AML-193 (cell line): ENCODE measurements at regions not wholly inside any gene's neighbourhood (a gene's known extent, or its start where the extent isn't known, plus 50 kb on each side); places are given as distances from the start of the nearest gene placed in this dataset.
"Not testable (repeated sequence)": the region's sequence is repeated elsewhere in the genome, so short reads cannot be mapped to it uniquely, and the experiment has no call there.

Source experiments
- DNase-seq, 2 experiments: peaks; one replicate each; lab custom pipeline; 2025; lab: John Stamatoyannopoulos, UW

DNA sequence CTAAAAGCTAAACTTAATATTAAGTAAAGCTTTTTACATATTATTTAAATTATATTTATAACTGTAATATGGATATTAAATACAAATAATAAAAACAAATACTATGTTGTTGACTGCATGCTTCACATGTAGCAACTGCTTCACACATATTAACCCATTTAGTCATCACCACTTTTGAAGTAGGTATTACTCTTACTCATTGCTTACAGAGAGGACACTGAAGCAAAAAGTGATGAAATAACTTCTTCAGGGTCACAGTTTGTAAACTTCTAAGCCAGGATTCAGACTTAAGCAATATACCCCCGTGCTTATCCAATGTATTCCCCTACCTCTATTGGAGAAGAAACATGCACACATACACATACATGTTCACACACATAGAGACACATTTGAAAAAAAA lies 166.6 kb downstream of the DKK2 start:
- DNase-seq = no peak

DNA sequence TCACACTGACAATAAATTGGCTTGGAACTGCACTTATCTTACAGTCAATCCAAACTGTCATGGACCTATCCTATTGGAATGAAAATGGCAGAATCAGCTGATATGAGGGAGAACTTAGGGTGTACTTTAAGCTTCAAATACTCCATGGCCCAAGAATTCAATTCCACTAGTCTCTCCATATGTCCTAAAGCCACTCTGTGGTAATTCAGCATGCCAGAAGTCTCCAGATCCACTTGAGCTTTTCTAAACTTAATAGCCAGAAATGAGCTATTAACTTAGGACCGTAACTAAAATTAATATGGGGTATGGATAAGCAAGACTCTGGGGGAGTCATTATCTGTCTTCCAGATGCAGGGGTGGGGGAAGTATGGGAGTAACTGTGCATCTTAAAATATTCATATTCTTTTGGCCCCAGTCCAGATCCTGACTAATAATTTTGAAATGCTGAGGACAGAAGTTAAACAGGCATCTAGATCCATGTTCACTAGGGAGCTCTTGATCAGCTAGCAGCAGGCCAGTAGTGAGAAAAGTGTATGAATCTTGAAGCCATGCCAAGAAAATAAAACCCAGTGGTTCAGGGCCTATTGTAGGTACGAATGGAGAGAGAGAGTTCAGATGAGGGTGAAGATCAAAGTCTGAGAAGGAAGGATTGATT lies 167.6 kb downstream of the DKK2 start:
- no peak for DNase-seq

DNA sequence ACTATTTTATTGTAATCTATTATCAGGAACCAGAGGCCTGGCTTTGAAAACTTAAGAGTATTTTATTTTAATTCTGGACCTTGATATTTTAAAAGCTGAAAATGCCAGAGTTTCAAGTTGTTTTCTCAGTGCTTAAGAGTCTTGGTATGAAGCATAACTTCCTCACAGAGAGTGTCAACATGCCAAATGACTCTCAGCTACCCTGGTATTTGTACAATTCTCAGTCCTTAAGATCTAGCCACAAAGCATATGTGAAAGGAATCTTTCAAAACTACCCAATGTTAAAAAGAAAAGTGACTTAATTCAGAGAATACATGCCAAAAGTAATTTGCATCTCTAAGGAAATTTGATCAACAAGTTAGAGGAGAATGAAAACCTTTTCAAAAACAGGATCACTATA lies 171.9 kb downstream of the DKK2 start:
- DNase-seq = no peak

DNA sequence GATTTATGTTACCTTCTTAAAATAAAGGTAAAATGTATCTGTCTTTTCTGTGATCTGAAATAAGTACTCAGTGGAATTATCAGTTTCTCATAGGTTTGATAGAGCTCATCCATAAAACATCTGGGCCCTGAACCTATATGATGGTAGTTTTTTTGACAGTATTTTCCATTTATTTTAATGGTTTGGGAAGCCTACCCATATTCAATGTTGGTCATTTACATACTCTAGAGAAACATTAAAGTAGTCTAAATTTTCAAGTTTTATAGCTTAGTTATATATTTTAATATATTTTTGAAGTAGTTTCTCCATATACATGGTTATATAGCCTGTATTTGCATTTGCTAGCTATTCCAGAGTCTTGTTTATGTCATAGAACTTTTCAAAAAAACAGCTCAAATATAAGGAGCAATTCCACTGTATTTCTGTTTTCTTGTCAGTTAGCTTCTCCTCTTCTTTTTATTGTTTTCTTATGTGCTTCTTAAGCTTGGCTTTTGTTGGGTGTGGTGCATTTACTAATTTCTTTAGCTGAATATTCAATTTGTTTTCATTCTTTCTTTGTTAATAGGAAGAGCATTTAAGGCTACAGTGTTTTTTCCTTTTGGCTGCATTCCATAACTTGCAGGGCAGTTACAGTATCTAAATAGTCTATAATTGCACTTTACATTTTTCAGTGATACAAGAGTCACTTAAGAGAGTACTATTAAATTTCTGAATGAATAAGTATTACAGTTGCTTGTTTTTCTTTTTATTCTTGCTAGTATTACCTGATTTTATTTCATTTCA lies 181.4 kb downstream of the DKK2 start:
- DNase-seq = no peak

DNA sequence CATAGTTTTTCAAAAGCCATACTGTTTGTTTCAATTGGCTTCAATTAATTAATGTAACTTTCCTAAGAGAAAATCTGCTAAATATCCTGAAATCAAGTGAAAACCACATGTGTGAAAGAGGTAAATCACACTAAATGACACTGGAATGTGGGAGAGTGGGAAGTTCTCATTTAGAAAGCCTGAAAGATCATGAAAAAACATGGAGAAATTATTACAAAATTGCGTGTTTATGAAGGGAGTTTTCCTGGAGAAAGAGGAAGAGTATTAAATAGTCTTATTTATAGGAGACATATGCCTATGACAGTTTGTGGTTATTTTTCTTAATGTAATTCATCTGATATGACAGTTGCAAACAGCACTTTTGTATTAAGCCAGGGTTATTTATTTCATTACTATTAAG lies 183.7 kb downstream of the DKK2 start:
- no peak for DNase-seq

DNA sequence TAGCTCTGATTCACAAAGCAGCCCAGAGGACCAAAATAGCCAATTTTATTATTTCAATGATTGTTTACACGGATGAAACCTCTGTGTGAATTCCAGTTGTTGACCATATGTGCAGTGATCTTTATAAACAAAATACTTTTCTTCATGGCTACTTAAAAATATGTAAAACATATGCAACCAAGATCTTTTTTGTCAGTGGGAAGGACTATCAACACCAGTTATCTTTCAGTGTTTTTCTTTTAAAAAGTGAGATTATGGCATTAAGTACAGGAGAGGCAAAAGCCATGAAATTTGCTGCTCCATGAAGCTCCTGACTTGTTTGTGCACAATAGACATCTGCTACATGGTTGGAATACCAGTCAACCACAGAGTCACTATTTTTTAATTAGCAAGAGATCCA lies 184.4 kb downstream of the DKK2 start:
- DNase-seq = no peak

DNA sequence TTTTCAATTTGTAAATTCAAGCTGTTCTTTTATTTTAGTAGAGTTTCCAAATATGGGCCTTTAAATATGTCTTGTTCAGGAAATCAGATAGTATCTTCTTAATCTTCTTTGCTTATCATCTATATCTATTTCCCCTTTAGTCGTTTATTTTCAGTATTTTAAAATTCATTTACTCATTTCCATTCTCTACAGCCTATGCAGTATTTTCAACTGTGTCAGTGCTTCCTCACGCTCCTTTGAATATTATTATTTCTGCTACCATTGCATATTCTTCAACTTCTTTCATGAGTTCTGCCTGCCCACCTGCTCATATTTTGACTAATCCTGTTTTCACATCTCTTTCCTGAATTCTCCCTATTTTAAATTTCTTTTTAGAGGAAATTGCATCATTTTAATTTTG lies 185.4 kb downstream of the DKK2 start:
- no peak for DNase-seq

DNA sequence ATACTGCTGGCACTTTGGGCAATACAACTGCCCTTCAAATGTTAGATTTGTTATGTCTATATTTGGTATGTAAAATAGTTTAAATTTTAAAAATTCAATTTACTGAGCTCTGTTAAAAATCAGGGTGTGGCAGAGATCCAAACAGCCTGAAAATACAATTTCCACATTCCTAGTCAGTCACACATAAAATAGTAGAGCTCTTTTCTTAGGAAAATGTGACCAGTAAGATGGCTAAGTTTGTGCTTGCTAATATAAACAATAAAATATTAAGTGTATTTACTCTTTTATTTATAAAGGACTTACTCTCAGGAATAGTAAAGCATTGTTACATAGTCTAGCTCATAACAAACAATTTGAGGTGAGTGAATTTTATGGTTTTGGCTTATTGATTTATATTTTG lies 200.2 kb downstream of the DKK2 start:
- no peak for DNase-seq

DNA sequence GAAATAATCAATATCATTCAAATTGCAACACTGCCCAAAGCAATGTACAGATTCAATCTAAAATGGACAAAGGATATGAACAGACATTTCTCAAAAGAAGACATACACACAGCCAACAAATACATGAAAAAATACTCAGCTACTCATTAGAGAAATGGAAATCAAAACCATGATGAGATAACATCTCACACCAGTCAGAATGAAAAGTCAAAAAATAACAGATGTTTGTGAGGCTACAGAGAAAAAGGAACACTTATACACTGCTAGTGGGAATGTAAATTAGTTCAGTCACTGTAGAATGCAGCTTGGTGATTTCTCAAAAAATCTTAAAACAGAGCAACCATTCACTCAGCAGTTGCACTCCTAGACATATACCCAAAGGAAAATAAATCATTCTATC lies 205.2 kb downstream of the DKK2 start:
- no peak for DNase-seq

DNA sequence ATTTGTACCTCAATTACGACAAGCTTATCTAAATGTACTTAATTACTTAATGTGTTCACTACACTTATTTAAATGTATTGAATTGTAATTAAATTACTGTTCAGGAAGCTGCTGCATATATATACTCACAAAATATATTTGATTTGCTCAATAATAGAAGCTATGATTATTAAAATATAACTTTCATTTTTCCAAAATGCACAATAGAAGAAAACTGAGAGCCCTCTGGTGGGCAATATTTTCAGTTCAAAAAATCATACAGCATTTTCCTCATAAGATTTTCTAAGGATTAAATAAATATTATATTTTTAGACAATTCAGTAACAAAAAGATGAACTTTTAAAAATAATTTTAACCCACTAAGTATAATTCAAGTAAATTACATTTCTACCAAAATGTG lies 217.3 kb downstream of the DKK2 start:
- DNase-seq = no peak

DNA sequence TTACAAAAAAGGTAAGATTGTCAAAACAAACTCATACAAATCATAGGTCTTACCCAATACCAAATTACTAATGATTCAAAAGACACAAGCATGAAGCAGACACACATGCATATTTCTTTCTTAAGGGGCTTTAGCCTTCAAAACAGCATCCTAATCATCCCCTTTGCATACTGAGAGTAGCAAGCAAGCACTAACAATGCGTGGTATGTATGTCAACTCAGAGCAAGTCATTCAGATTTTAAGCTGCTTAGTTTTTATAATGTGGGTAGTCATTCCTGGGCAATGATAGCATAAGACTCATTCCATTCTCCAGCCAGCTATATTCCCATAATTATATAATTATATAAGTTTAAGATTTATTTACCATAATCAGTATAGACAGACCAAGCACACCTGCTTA lies 219.6 kb downstream of the DKK2 start:
- no peak for DNase-seq

DNA sequence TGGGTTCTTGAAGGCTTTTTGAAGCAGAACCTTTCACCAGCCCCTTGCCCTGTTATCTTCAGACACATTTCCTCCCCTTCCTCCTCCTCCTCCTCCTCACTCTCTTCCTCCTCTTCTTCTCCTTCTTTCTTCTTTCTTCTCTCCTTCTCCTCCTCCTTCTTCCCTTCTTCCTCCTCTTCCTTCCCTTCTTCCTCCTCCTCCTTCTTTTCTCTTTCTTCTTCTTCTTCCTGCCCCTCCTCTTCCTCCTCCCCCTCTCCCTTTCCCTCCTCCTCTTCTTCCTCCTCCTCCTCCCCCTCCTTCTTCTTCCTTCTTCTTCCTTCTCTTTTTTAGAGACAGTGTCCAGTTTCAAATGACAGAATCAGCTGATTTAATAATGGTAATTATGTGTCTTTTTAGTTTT lies 226.0 kb downstream of the DKK2 start:
- DNase-seq = no peak

DNA sequence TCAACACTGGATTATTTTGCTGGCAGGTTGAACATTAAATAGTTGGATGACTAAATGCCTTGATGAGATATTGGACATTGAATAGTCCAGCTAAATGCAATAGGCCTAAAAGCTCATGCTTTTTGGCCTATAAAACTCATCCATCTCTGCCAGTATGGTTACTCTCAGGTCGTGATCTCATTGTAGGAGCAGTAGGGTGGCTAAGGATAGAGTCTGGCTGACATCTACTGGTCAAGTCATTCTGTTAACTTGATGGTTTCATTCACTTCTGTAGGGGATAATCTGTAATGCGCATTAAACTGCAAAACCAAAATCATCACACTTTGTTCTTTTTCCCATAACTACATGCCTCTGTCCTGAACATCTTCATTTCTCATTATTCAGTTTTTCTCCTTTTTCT lies 227.0 kb downstream of the DKK2 start:
- peak; percentile 59 to 70 for DNase-seq

DNA sequence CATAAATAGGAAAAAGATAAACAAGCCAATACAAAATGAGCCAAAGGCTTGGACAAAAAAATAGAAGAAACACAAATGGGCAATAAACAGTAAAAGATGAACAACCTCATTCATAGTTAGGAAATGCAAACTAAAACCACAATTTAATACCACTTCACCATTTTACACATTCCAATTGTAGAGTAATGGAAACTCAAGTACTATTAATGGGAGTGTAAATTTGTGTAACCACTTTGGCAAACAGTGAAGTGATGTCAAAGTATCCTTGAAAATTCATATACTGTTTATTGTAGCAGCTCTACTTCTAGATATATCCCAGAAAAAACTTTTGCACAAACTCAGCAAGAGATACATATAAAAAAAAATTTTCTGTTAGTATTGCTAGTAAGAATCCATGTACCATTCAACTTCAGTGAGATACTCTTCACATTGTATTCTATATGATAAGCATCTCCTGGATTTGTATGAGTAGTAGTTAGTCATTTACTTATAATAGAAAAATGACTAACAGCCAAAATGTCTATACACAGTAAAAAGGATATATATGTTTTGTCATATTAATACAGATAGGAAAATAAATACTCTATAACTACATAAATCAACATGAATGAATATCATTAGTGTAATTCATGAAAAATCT lies 229.8 kb downstream of the DKK2 start:
- no peak for DNase-seq

DNA sequence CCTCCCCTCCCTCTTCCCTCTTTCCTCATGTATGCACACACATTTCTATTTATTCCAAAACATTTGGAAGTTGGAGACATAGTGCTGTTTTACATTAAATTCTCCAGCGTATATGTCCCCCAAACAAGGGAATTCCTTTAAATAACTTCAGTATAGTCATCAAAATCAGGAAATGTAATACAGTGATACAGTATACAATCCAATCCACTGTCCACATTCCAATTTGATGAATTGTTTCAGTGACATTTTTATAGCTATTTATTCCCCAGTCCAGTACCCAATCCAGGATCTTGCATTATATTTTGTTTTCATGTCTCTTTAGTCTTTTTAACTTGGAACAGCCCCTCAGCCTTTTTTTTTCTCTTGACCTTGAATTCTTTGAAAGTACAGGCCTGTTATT lies 233.0 kb downstream of the DKK2 start:
- no peak for DNase-seq

DNA sequence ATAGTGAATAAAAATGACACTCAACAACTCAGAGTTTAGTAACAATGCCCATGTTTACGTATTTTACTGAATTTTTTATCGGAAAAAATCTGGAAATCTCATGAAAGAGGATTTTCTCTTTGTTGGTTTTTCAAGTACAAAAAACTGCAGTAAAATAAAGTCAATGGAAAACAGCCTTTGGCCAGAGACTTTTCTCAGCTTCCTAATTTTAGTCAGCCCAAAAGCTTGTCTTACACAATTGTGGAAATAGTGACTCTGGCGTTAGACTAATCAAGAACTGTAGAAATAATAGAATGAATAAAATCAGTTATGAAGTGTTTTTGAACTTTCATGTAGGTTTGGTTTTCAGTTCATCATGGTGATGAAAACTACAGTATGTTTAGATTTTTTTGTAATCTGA lies 234.7 kb downstream of the DKK2 start:
- DNase-seq = no peak

DNA sequence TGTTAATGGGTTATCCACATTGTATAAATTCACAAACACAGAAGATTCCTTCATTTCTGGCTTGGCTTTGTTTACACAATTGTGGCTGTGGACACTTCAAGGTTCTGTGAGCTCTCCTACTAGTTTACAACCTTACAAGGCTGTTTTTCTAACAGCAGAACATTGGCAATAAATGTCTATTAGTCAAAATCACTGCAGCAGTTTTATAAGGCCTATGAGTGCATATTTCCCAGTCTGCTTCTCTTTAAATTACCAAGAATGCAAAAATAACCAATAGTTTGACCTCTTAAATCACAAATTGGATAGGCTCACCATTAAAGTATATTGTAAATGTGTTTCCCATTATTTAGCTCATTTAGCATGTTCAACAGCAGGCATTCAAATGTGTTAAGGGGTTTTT lies 239.2 kb downstream of the DKK2 start:
- DNase-seq = no peak

DNA sequence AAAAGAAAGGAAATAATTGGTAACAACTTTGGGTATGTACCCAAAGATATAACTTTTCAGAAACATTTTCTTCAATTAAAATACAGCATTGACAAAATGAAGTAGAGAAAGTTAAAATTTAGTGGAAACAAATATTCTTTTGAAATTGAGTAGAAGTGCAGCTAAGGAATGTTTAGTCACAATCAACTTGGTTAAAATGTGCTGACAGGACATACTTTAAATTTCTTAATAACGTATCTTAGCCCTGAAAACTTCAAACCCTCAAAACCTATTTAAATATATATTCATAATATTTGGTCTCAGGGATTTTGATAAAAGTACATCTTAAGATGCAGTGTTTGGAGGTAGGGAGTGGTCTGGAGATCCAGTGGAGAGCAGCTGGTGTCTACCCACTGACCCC lies 240.8 kb downstream of the DKK2 start:
- no peak for DNase-seq

DNA sequence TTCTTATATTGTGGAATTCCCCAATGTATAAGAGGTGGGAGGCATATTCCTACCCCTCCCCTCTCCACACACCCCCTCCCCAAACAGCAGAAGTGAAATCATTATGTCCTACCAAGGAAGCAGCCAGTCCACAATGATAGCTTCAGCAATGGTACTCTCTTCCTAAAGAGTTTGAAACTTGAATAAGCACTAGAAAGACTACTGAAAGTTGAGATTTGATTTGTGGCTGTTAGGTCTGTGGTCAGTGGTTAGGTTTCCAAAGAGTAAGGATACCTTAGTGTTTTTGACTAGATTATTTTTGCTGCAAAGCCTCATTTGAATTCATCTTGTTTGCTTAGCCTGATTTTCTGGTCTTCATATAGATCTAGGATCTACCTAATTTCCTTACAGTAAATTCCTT lies 242.2 kb downstream of the DKK2 start:
- no peak for DNase-seq

DNA sequence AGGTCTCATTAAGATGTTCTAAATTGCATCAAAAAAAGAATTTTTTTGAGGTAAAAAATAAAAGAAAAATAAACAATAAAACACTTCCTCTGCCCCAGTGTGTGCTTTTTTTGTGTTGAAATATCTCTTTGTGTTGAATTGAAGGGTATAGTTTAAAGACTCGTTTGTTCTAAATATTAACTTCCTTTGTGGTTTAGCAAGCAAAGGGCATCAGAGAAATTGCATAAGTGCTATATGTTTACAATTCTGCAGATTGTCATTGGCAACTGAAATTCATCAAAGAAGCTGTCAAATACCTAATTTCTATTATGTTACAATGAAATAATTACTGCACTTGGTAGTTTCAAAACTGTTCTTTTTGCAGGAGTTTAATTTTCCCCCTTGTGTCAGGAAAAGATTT lies 260.5 kb downstream of the DKK2 start:
- peak; percentile 78 to 90 for DNase-seq

DNA sequence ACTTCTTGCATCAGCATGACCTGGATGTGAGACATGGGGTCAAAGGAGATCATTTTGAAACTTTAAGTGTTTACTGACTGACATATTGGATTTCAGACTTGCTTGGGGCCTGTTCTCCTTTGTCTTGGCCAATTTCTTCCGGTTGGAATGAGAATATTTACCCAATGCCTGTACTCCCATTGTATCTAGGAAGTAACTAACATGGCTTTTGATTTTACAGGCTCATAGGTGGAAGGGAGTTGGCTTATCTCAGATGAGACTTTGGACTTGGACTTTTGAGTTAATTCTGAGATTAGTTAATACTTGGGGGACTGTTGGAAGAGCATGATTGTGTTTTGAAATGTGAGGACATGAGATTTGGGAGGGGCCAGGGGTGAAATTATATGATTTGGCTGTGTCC lies 262.1 kb downstream of the DKK2 start:
- DNase-seq = not testable (repeated sequence)

DNA sequence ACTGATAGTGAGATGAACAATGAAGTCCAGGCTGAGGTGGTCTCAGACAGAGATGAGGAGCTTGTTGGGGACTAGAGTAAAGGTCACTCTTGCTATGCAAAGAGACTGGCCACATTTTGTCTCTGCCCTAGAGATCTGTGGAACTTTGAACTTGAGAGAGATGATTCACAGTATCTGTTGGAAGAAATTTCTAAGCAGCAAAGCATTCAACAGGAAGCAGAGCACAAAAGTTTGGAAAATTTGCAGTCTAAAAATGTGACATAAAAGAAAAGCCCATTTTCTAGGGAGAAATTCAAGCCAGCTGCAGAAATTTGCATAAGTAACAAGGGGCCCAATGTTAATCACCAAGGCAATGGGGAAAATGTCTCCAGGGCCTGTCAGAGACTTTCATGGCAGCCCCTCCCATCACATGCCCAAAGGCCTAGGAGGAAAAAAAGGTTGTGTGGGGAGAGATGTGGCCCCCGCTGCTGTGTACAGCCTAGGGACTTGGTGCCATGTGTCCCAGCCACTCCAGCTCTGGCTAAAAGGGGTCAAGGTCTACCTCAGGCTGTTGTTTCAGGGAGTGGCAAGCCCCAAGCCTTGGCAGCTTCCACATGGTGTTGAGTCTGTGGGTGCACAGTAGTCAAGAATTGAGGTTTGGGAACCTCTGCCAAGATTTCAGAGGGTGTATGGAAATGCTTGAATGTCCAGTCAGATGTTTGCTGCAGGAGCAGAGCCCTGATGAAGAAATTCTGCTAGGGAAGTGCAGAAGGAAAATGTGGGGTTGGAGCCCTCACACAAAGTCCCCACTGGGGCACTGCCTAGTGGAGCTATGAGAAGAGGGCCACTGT lies 262.8 kb downstream of the DKK2 start:
- no peak for DNase-seq

DNA sequence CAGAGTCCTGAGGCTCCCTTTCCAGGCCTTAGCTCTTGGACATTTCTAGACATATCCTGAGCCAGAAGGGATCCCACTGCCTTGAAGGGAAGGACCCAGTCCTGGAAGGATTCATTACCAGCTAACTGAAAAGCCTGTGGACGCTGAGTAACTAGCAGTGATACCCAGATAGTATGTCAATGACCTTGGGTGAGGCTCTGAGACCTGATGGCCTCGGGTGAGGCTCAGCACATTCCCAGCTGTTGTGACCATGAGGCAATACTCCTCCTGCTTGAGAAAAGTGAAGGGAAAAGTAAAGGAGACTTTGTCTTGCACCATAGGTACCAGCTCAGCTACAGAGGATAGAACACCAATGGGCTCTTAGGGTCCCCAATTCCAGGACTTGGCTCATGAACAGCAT lies 268.1 kb downstream of the DKK2 start:
- DNase-seq = no peak
